ENCODE measurements at regions not wholly inside any gene's neighbourhood (a gene's known extent, or its start where the extent isn't known, plus 50 kb on each side); places are given as distances from the start of the nearest gene placed in this dataset.

DNA sequence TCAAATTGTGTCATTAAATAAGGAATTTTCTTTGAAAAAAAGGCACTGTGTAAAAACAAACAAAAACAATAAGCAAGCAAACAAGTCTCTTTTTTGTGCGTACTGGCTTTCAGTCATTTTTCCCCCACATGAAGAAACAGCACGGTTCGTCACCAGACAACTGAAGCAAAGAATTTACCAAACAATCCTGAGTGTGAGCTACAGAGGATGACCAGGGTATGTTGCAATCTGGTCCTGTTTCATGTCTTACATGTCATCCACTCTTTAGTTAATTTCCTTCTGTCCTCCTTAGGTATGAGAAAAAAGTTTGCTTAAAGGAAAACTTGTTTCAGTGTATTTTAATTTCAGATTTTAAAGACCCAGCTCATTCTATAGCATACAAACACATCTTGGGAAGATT lies 1080.7 kb upstream of the NUDT12 start:
- TF ChIP-seq, protein P1, sequence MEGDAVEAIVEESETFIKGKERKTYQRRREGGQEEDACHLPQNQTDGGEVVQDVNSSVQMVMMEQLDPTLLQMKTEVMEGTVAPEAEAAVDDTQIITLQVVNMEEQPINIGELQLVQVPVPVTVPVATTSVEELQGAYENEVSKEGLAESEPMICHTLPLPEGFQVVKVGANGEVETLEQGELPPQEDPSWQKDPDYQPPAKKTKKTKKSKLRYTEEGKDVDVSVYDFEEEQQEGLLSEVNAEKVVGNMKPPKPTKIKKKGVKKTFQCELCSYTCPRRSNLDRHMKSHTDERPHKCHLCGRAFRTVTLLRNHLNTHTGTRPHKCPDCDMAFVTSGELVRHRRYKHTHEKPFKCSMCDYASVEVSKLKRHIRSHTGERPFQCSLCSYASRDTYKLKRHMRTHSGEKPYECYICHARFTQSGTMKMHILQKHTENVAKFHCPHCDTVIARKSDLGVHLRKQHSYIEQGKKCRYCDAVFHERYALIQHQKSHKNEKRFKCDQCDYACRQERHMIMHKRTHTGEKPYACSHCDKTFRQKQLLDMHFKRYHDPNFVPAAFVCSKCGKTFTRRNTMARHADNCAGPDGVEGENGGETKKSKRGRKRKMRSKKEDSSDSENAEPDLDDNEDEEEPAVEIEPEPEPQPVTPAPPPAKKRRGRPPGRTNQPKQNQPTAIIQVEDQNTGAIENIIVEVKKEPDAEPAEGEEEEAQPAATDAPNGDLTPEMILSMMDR (IDR thresholded peaks at IDR 0.05) = no peak
- TF ChIP-seq EP300 (IDR thresholded peaks at IDR 0.05) (no peak), POLR2AphosphoS5 (IDR thresholded peaks at IDR 0.05) (no peak), POLR2A (IDR thresholded peaks at IDR 0.05) (no peak)

Measured in stomach (tissue), 4 donors.